Hepatocyte (in vitro differentiated cells): ENCODE measurements at regions not wholly inside any gene's neighbourhood (a gene's known extent, or its start where the extent isn't known, plus 50 kb on each side); places are given as distances from the start of the nearest gene placed in this dataset.

Experiments used
- CTCF ChIP-seq: fragments of 200-600 bp; sonication (generic); IDR thresholded peaks from 2 replicates; pipeline ENCODE4 v1.5.1; 2016; ENCODE audit warnings: antibody characterized with exemption, mild to moderate bottlenecking; ENCODE audit not compliant: poor library complexity
- EZH2 ChIP-seq: fragments of 200-600 bp; sonication (generic); IDR thresholded peaks from 2 replicates; pipeline ENCODE4 v1.6.1; 2016; ENCODE audit warnings: antibody characterized with exemption, mild to moderate bottlenecking, borderline replicate concordance

- TF ChIP-seq EZH2: no peak
- TF ChIP-seq CTCF: no peak
Measured at GRCh38 chr6:117074672-117075071, 190.7 kb upstream of the VGLL2 start.
